Upper lobe of left lung (tissue), 4 donors: ENCODE measurements at regions not wholly inside any gene's neighbourhood (a gene's known extent, or its start where the extent isn't known, plus 50 kb on each side); places are given as distances from the start of the nearest gene placed in this dataset.
"Not testable (repeated sequence)": the region's sequence is repeated elsewhere in the genome, so short reads cannot be mapped to it uniquely, and the experiment has no call there.

Experiments
- POLR2A ChIP-seq, 4 donors: fragments of 450-650 bp; IDR thresholded peaks; one replicate each; pipeline ENCODE4 v1.5.1; 2016 to 2017; ENCODE audit warnings: antibody characterized with exemption in 4 of 4, mild to moderate bottlenecking in 2 of 4
- TF ChIP-seq, protein P1 (sequence below), 6 experiments: fragments of 450-650 bp in 4 of 6; fragments of 200-600 bp in 2 of 6; sonication (generic) in 2 of 6; IDR thresholded peaks; one replicate each; pipeline ENCODE4 v1.5.1; 2016 to 2019; ENCODE audit warnings: antibody characterized with exemption in 6 of 6

DNA sequence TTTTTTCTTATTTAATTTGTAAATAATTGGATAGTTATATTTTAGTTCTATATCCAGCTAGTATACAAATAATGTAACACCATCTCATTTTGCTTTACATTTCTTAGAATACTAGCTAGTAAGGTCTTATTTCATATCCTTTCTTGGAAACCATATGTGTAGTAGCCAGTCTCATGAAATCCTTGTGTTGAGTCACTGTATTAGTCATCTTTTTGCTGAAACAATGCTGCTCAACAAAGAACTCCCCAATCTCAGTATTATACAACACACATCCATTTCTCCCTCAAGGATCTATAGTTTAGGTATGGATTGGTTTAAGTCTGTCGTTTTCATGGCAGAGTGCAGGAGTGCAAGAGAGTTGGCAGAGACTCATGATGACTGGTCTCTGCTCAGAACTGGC, 55.6 kb upstream of the NBPF26 start:
- TF ChIP-seq, protein P1, sequence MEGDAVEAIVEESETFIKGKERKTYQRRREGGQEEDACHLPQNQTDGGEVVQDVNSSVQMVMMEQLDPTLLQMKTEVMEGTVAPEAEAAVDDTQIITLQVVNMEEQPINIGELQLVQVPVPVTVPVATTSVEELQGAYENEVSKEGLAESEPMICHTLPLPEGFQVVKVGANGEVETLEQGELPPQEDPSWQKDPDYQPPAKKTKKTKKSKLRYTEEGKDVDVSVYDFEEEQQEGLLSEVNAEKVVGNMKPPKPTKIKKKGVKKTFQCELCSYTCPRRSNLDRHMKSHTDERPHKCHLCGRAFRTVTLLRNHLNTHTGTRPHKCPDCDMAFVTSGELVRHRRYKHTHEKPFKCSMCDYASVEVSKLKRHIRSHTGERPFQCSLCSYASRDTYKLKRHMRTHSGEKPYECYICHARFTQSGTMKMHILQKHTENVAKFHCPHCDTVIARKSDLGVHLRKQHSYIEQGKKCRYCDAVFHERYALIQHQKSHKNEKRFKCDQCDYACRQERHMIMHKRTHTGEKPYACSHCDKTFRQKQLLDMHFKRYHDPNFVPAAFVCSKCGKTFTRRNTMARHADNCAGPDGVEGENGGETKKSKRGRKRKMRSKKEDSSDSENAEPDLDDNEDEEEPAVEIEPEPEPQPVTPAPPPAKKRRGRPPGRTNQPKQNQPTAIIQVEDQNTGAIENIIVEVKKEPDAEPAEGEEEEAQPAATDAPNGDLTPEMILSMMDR (IDR thresholded peaks at IDR 0.05): not testable (repeated sequence)
- TF ChIP-seq POLR2A (IDR thresholded peaks at IDR 0.05): not testable (repeated sequence)
